ENCODE measurements at regions not wholly inside any gene's neighbourhood (a gene's known extent, or its start where the extent isn't known, plus 50 kb on each side); places are given as distances from the start of the nearest gene placed in this dataset.

- TF ChIP-seq CTCF (IDR thresholded peaks at IDR 0.05) (no peak), POLR2A (IDR thresholded peaks at IDR 0.05) (no peak), POLR2AphosphoS5 (IDR thresholded peaks at IDR 0.05) (no peak), EP300 (IDR thresholded peaks at IDR 0.05) (no peak)
These were observed 195.1 kb upstream of the CBLB start for GRCh38 chr3:106063909-106064308.

Measured in upper lobe of left lung (tissue), 4 donors.